ENCODE measurements at regions not wholly inside any gene's neighbourhood (a gene's known extent, or its start where the extent isn't known, plus 50 kb on each side); places are given as distances from the start of the nearest gene placed in this dataset.

DNA sequence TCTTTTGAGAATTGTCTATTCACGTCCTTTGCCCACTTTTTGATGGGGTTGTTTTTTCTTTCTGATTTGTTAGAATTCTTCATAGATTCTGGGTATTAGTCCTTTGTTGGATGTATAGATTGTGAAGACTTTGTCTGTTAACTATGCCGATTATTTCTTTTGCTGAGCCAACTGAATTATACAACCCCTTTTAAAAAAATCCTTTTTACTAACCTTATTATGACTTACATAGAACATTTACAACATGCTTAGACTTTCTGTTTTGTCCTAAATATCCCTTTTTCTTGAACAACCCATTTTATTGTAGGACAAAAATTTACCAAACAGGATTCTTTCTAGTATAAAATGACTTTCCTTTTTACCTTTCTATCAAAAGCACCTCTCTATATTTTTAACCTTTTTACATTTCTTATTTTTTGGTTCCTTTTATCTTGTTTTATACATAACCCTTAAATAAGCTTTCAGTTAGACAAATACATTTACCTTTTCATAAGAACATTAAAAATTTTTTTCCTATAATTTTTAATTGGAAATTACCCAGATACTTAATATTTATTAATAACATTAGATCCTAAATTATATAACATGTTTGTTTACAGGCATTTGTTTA, 70.4 kb upstream of the TTLL7 start:
- no peaks in the 10 kb centered on the region for H3K4me1 ChIP-seq
- TF ChIP-seq POLR2A (IDR thresholded peaks at IDR 0.05): no peak
- TF ChIP-seq, protein P1, sequence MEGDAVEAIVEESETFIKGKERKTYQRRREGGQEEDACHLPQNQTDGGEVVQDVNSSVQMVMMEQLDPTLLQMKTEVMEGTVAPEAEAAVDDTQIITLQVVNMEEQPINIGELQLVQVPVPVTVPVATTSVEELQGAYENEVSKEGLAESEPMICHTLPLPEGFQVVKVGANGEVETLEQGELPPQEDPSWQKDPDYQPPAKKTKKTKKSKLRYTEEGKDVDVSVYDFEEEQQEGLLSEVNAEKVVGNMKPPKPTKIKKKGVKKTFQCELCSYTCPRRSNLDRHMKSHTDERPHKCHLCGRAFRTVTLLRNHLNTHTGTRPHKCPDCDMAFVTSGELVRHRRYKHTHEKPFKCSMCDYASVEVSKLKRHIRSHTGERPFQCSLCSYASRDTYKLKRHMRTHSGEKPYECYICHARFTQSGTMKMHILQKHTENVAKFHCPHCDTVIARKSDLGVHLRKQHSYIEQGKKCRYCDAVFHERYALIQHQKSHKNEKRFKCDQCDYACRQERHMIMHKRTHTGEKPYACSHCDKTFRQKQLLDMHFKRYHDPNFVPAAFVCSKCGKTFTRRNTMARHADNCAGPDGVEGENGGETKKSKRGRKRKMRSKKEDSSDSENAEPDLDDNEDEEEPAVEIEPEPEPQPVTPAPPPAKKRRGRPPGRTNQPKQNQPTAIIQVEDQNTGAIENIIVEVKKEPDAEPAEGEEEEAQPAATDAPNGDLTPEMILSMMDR (IDR thresholded peaks at IDR 0.05): no peak
- 93 to 95% methylated on average over 2 of the region's 2 CpGs for WGBS, 2 donors
- H3K27ac ChIP-seq: no peak overlapping the region
- H3K27me3 ChIP-seq: peaks cover 0 to 6% (median 0%) of the 10 kb centered on the region in 4 donors
- no peaks in the 10 kb centered on the region for H3K9me3 ChIP-seq
- intact Hi-C loops (cut with DNase I): no loop called here
- DNase-seq: no peak
- no peaks in the 10 kb centered on the region for H3K36me3 ChIP-seq
- no peak overlapping the region for H3K4me3 ChIP-seq

DNA sequence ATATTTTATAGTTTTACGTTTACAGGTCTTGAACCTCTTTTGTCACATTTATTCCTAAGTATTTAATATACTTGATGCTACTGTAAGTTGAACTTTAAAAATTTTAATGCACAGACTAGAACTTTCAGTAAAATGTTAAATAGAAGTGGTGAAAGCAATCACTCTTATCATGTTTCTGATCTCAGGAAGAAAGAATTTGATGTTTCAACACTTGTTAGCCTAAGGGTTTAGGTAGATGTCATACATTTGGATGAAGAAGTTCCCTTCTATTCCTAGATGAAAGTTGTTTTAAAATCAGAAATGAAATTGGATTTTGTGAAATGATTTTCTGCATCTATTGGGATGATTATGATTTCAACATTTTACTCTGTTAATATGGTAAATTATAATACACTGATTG, 63.6 kb upstream of the TTLL7 start:
- Histone ChIP-seq H3K27me3 (peaks cover 0 to 12% (median 0%) of the 10 kb centered on the region in 4 donors), H3K36me3 (no peaks in the 10 kb centered on the region), H3K4me3 (no peak overlapping the region), H3K27ac (no peak overlapping the region), H3K4me1 (no peaks in the 10 kb centered on the region), H3K9me3 (no peaks in the 10 kb centered on the region)
- TF ChIP-seq, protein P1 (IDR thresholded peaks at IDR 0.05): no peak
- TF ChIP-seq POLR2A (IDR thresholded peaks at IDR 0.05): no peak
- DNase-seq: no peak
- WGBS, 2 donors: 88 to 89% methylated on average over 1 of the region's 1 CpG
- intact Hi-C loops (cut with DNase I): no loop called here

GRCh38 chr1:84061336-84061735, 62.4 kb upstream of the TTLL7 start:
- no peak for DNase-seq
- Histone ChIP-seq H3K27ac (no peak overlapping the region), H3K4me3 (no peak overlapping the region), H3K9me3 (no peaks in the 10 kb centered on the region), H3K36me3 (no peaks in the 10 kb centered on the region), H3K4me1 (no peaks in the 10 kb centered on the region), H3K27me3 (peaks cover 0 to 12% (median 0%) of the 10 kb centered on the region in 4 donors)
- 41 to 56% methylated on average over 2 of the region's 2 CpGs for WGBS, 2 donors
- intact Hi-C loops (cut with DNase I): no loop called here
- TF ChIP-seq POLR2A (IDR thresholded peaks at IDR 0.05): no peak
- TF ChIP-seq, protein P1 (IDR thresholded peaks at IDR 0.05): no peak

- Histone ChIP-seq H3K27ac (no peak overlapping the region), H3K4me1 (no peaks in the 10 kb centered on the region), H3K9me3 (no peaks in the 10 kb centered on the region), H3K27me3 (peaks cover 0 to 12% (median 0%) of the 10 kb centered on the region in 4 donors), H3K4me3 (no peak overlapping the region), H3K36me3 (no peaks in the 10 kb centered on the region)
- TF ChIP-seq, protein P1 (IDR thresholded peaks at IDR 0.05): no peak
- TF ChIP-seq POLR2A (IDR thresholded peaks at IDR 0.05): no peak
- intact Hi-C loops (cut with DNase I): no loop called here
- WGBS, 2 donors: 56 to 73% methylated on average over 2 of the region's 2 CpGs
- DNase-seq: no peak
Measured at GRCh38 chr1:84060781-84061180, 61.8 kb upstream of the TTLL7 start.

GRCh38 chr1:84048820-84049219, 49.9 kb upstream of the TTLL7 start:
- intact Hi-C loops (cut with DNase I): no loop called here
- H3K36me3 ChIP-seq: no peaks in the 10 kb centered on the region
- no peaks in the 10 kb centered on the region for H3K27me3 ChIP-seq
- no peak for DNase-seq
- WGBS, 2 donors: 63 to 74% methylated on average over 2 of the region's 2 CpGs
- no peaks in the 10 kb centered on the region for H3K9me3 ChIP-seq
- H3K4me3 ChIP-seq: no peak overlapping the region
- H3K4me1 ChIP-seq: no peaks in the 10 kb centered on the region
- H3K27ac ChIP-seq: no peak overlapping the region
- TF ChIP-seq, protein P1 (IDR thresholded peaks at IDR 0.05): no peak
- TF ChIP-seq POLR2A (IDR thresholded peaks at IDR 0.05): no peak

Measured in esophagus squamous epithelium (tissue), 5 donors.